UCSD-AML1 (cell line): ENCODE measurements at regions not wholly inside any gene's neighbourhood (a gene's known extent, or its start where the extent isn't known, plus 50 kb on each side); places are given as distances from the start of the nearest gene placed in this dataset.

Experiments used
- DNase-seq: peaks from one replicate; lab custom pipeline; 2025; ENCODE audit not compliant: unreplicated experiment; lab: John Stamatoyannopoulos, UW

GRCh38 chr15:45743426-45744235 is 108.8 kb downstream of the SQOR start:
- no peak for DNase-seq

DNA sequence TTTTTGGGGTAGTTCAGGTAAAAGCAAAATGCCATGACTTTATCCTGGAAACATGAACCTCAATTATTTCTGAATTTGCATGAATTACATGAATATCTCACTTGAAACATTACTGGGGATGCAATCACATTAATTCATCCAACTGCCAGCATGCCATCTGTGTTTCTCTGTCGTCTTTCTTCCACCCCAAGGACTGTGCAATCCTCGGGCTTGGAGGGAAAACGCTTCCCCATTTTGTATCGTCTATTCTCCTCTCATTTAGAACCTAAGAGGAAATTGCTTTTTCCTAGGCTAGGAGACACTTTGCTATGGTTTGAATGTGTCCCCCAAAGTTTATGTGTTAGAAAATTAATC is 109.4 kb downstream of the SQOR start:
- no peak for DNase-seq

- DNase-seq: no peak
Measured at GRCh38 chr15:45747426-45747825, 112.6 kb downstream of the SQOR start.

- no peak for DNase-seq
Measured at GRCh38 chr15:45751629-45752028, 116.8 kb downstream of the SQOR start.

DNA sequence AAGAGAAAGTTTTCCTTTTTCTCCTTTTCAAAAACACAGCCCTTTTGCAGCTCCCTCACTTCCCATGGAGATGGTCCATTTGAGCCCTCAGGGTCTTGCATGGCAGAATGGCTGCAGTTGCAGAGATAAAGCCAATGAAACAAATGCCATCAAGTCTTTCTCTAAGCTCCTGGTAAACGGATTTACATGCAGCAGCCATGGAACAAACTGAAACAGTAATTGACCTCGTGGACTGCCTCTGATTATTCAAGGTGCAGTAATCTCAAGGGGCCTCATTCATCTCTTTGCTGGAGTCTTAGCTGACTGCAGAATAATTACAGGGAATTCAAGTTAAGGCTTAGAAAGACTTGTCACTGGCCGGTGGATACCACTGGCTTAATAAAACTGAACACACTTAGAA is 125.1 kb downstream of the SQOR start:
- no peak for DNase-seq

DNA sequence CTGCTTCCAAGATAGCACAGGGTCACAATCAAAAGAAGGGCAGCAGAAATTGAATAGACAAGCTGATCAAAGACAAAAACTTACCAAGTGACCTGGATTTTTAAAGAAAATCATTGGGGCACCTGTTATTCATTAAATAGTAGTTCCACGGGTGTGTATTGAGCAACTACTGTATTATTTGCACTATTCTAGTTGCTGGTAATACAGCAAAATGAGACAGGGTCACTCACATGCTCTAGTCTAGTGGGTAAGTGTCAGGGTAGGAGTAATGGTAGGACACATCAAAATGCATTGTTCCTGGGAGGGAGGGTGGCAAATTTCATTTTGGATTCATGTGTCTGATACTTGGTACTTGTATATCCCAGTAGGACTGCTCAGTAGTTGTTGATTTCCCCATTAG is 127.9 kb downstream of the SQOR start:
- no peak for DNase-seq

- DNase-seq: no peak
Measured at GRCh38 chr15:45763170-45763869, 128.5 kb downstream of the SQOR start.

DNA sequence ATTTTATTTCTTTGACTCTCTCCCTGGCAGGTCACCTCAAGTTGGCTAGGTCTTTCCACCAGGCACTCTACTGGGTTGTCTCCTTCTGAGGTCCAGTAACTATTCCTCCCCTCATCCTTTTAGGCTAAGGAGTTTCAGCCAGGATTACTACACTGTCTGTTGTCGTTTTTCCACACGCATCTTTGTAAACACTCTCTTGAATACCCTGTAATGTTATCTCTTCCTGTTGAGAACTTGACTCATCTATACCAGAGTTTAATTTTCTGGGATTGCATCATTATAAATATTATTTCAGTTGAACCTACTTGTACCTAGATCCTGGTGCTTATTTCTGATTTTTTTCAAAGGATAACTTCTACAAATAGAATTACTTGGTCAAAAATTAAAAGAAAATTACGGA is 138.3 kb downstream of the SQOR start:
- DNase-seq: no peak

- no peak for DNase-seq
Measured at GRCh38 chr15:45776772-45777171, 141.9 kb downstream of the SQOR start.

- no peak for DNase-seq
Measured at GRCh38 chr15:45777781-45778180, 143.0 kb downstream of the SQOR start.

DNA sequence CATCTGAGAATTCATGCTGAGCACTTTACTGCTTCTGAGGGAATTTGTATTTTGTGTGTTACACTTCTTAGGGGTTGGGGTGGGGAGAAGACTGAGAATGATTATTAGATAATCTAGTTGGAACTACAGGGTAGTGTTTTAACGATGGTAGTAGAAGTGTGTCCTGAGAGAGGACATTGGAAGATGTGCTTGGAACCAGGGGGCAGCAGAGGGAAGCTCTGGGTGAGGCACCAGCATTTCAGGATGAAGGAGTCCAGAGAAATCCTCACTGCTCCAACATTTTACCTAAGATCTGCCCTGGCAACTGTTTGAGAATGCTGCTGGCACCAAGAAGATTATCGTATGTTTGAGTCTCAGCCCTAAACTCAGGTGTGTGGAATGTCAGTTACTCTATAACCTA is 145.5 kb downstream of the SQOR start:
- no peak for DNase-seq

DNA sequence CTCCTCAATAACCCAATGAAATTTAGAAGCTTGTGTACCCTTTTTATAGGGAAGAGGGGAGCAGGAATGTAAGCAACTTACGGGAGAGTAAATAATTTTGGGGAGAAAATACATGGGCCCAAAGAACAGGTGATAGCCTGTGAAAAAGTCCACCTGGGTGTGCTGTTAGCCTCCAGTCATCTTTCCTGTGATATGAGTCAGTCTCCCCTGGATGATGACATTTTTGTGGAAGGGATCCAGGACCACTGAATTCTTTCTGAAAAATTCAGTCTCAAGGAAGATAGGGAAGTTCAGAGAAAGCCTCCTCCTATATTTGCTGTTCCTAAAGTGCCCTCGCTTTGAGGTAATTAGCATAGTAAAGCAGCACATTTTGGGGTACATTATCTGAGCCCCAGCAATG is 149.8 kb downstream of the SQOR start:
- DNase-seq: no peak

DNA sequence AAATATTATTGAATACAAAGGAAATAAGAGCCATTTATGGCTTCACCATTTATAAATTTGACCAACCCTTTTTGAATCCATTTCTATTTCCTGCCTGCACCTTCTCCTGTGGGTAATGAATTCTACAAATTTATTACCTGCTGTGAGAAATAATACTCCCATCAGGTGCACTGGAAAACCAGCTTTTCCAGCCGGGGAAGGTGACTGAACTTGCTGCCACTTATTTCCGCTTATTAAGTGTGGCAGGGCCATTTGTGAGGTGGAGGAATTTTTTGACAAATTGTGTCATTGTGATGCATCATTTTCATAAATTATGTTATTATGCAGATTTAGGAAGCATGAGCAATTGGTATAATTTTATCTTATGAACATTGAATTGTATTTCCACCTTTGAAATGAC is 151.1 kb downstream of the SQOR start:
- no peak for DNase-seq

- DNase-seq: no peak
Measured at GRCh38 chr15:45790325-45790943, 155.6 kb downstream of the SQOR start.

- DNase-seq: no peak
Measured at GRCh38 chr15:45794304-45794703, 159.5 kb downstream of the SQOR start.

DNA sequence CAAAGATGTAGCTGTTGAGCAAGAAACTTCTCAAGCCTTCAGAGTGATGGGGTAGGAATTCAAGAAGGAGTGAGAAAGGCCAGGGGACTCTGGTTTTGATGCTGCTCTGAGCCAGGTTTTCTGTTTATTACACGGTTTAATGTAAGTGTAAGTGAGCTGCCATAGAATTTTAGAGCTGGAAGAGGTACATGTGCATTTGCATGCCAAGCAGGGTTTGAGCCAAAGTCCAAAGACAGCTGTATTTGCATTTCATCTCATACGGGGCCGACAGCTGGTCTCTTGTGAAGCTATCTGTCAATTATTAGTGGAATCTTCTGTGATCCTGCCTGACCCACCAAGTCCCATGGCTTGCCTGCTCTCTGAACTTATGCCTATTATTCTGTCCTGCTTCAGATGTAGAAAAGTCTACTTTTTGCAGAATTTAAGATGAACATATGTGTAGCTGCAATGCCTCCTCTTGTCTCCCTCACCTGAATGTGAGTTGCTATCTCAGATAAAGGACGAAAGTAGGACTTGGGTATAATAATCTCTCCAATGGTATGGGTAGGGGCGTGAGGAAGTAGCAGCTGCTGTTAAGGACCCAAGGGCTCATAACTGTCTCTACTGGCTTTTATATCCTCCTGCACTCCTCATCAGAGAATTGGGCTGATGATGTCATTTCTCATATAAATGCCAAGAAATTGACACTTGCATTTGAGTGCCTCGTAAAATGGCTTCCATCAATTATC is 160.0 kb downstream of the SQOR start:
- no peak for DNase-seq

DNA sequence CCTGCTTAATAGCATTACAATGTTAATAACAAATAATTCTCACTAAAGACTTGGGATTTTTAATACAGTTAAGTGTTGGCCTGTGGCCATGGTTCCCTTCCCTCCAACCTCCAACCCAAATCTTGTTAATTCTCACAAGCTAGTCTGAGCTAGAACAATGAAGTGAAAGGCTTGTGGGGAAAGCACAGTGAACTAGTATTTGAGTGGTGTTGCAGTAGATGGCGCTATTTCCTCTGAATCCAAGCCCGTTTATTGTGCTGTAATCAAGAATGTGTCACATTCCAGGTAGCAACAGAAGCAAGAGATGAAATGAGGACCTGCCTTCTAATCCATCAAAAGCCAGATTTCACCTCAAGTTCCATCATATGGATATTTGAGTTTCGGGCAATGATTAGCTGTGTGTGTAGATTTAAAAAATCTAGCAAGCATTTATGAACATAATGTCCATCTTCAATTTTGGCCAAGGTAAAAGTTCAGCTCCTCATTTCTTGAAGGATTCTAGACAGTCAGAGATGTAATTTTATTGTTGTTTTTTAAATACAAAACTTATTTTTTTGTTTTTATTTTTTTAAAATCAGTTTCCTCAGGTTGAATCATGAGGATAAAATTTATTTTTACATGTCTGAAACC is 160.7 kb downstream of the SQOR start:
- DNase-seq: no peak

- no peak for DNase-seq
Measured at GRCh38 chr15:45796433-45796832, 161.6 kb downstream of the SQOR start.

DNA sequence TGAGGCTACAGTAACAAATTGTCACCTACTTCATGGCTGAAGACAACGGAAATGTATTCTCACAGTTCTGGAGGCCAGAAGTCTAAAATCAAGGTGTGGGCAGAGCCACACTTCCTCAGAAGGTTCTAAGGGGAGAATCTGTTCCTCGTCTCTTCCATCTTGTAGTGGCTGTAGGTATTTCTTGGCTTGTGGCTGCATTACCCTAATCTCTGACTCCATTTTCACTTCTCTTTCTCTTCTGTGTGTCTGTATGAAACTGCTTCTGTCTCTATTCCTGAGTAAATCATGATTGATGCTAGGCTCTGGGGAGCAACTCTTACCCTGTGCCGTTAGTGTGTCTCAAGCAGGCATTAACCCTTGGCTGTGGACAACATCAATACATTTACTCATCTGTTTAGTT is 164.7 kb downstream of the SQOR start:
- no peak for DNase-seq

DNA sequence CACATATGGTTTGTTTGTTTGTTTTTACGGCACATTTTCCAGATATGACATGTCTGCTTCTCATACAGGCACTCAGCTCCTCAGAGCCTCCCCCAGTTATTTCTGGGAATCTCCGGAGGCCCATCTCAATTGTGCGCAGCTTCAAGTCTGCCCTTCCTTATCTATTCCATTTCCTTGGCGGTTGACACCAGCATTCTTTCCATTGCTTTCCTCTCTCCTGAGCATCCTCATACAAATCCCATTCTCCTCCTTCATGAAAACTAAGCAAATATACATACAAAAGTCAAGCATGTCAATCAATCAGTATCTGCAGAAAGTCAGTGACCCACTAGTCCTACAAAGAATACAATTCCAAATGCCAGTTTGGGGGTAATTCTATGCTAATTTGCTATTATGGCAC is 166.7 kb downstream of the SQOR start:
- no peak for DNase-seq

DNA sequence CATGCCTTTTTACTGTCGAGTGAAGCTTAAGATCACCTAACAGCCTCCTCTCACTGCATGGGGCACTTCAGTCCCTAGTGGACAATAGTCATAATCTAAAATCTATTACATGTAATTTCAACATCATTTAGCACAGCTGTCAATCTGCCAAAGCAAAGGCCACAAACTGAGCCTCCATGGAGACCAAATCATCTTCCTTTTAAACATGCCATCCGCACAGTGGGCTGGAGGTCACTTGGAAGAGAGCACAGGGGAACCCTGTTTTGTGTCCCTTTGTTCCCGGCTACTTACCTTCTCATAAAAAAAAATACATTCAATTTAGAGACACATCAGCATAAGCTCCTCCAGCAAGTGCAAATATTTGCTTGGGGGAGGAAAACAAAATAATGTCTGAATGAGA is 167.3 kb downstream of the SQOR start:
- DNase-seq: no peak
